GM12878 (cell line): ENCODE measurements at regions not wholly inside any gene's neighbourhood (a gene's known extent, or its start where the extent isn't known, plus 50 kb on each side); places are given as distances from the start of the nearest gene placed in this dataset.

Experiments
- ATAC-seq: fragments of 200-7000 bp; cut with Tn5 transposase; 3 replicates; pipeline ENCODE4 v1.9.1; 2020; ENCODE audit warnings: mild to moderate bottlenecking, moderate library complexity
- BruUV-seq: library from RNA; stranded (reverse); fragments of 400-500 nt; replicated peaks from 2 replicates; lab custom pipeline; 2021; lab: Mats Ljungman, UMichigan
- CTCF ChIA-PET: fragments of 300-600 bp; sonication (Branson Sonifier 250); formaldehyde crosslinking; extraction: SDS; loops from one replicate; lab custom pipeline; 2021; ENCODE audit warnings: inconsistent platforms; lab: Yijun Ruan, JAX
- POLR2A ChIA-PET: fragments of 350-600 bp; formaldehyde crosslinking; extraction: SDS; loops from one replicate; lab custom pipeline; 2021; ENCODE audit warnings: inconsistent platforms; lab: Charles Lee
- RAD21 ChIA-PET: fragments of 300-600 bp; sonication (Branson Sonifier 250); formaldehyde crosslinking; loops from one replicate; lab custom pipeline; 2023; ENCODE audit warnings: antibody characterized with exemption; ENCODE audit not compliant: unreplicated experiment; lab: Charles Lee
- SMC1A ChIA-PET: fragments of 300-600 bp; sonication (Branson Sonifier 250); formaldehyde crosslinking; loops from one replicate; lab custom pipeline; 2023; ENCODE audit not compliant: unreplicated experiment, uncharacterized antibody; lab: Charles Lee
- DNase-seq: peaks from one replicate; pipeline ENCODE4 v3.0.0-alpha.2; 2011; ENCODE audit warnings: low read depth, low spot score
- FAIRE-seq: peaks from 3 replicates; lab custom pipeline; 2011; peaks lifted over from hg19 to GRCh38; lab: Jason Lieb, UNC
- H2AFZ ChIP-seq: 2 replicates; pipeline ENCODE4 v1.6.0; 2011; ENCODE audit warnings: low read depth, low read length, control low read depth; ENCODE audit not compliant: control insufficient read depth
- H3K27ac ChIP-seq: 2 replicates; pipeline ENCODE4 v1.5.1; 2011; ENCODE audit warnings: control low read depth; ENCODE audit not compliant: control insufficient read depth, insufficient read depth
- H3K27me3 ChIP-seq, 2 experiments: replicated peaks in 1 of 2; 2 replicates each; pipeline versions ENCODE4 v1.6.0 to v1.6.1; 2011; ENCODE audit warnings: low read length in 1 of 2; ENCODE audit not compliant: control insufficient read depth in 2 of 2, insufficient read depth in 2 of 2
- H3K36me3 ChIP-seq, 2 experiments: 2 replicates each; pipeline ENCODE4 v1.5.1; 2011; ENCODE audit warnings: low read length in 1 of 2; ENCODE audit not compliant: control insufficient read depth in 2 of 2, insufficient read depth in 2 of 2
- H3K4me1 ChIP-seq: 2 replicates; pipeline ENCODE4 v1.6.1; 2011; ENCODE audit warnings: mild to moderate bottlenecking, low read length, moderate library complexity, mixed read lengths; ENCODE audit not compliant: control insufficient read depth, insufficient read depth
- H3K4me2 ChIP-seq: 2 replicates; pipeline ENCODE4 v1.6.0; 2011; ENCODE audit warnings: control low read depth; ENCODE audit not compliant: control insufficient read depth, insufficient read depth
- H3K4me3 ChIP-seq: fragments of 200-600 bp; sonication (generic); 2 replicates; pipeline ENCODE4 v1.5.1; 2016
- H3K79me2 ChIP-seq: 2 replicates; pipeline ENCODE4 v1.6.0; 2011; ENCODE audit warnings: low read length; ENCODE audit not compliant: control insufficient read depth, insufficient read depth
- H3K9ac ChIP-seq: 2 replicates; pipeline ENCODE4 v1.8.0; 2011; ENCODE audit warnings: low read length, control low read depth, mixed read lengths; ENCODE audit not compliant: control insufficient read depth, insufficient read depth
- H3K9me3 ChIP-seq: replicated peaks from 3 replicates; pipeline ENCODE4 v1.5.1; 2011; ENCODE audit warnings: mild to moderate bottlenecking, low read length; ENCODE audit not compliant: control insufficient read depth, insufficient read depth
- H4K20me1 ChIP-seq: 2 replicates; pipeline ENCODE4 v1.6.0; 2011; ENCODE audit not compliant: control insufficient read depth, insufficient read depth
- ETV6 ChIP-seq, 2 experiments: fragments of 450-650 bp in 1 of 2; IDR thresholded peaks in 1 of 2; conservative IDR thresholded peaks in 1 of 2; 2 replicates each; pipeline ENCODE4 v1.6.1; 2014; ENCODE audit warnings: antibody characterized with exemption in 1 of 2, borderline replicate concordance in 1 of 2, low read depth in 1 of 2, mild to moderate bottlenecking in 1 of 2, moderate library complexity in 1 of 2
- FOXK2 ChIP-seq: fragments of 450-650 bp; IDR thresholded peaks from 2 replicates; pipeline ENCODE4 v1.6.1; 2017; ENCODE audit warnings: mild to moderate bottlenecking, moderate library complexity
- NFYA ChIP-seq: IDR thresholded peaks from 2 replicates; pipeline ENCODE4 v1.6.1; 2011; ENCODE audit warnings: low read depth, mild to moderate bottlenecking, low read length, improper control_type of control experiment, borderline replicate concordance
- RAD51 ChIP-seq: fragments of 450-650 bp; IDR thresholded peaks from 2 replicates; pipeline ENCODE4 v1.6.1; 2016; ENCODE audit warnings: moderate library complexity, mild to moderate bottlenecking, inconsistent platforms
- ZNF217 ChIP-seq: fragments of 450-650 bp; IDR thresholded peaks from 2 replicates; pipeline ENCODE4 v1.6.1; 2017; ENCODE audit warnings: antibody characterized with exemption, mild to moderate bottlenecking
- ZNF622 ChIP-seq: fragments of 450-650 bp; IDR thresholded peaks from 2 replicates; pipeline ENCODE4 v1.6.1; 2017; ENCODE audit warnings: mild to moderate bottlenecking, inconsistent platforms
- WGBS: methylation state at CpG from one replicate; pipeline ENCODE4 v1.1.6; 2016; ENCODE audit warnings: low lambda C conversion rate; ENCODE audit not compliant: insufficient replicate concordance, insufficient coverage; ENCODE audit errors: missing lambda C conversion rate; 5-methylcytosine and 5-hydroxymethylcytosine counted together
- in situ Hi-C: fragments of 300-500 bp; cut with MboI; formaldehyde crosslinking; loops from 9 replicates; pipeline ENCODE4 v1.14.3; 2018; ENCODE audit warnings: mixed read lengths
- intact Hi-C: fragments of 100-400 bp; cut with micrococcal nuclease; formaldehyde crosslinking; loops from one replicate; pipeline ENCODE4 v1.14.2; 2022; ENCODE audit not compliant: unreplicated experiment
- TF ChIP-seq, protein P1 (sequence below): fragments of 450-650 bp; IDR thresholded peaks from 2 replicates; pipeline ENCODE4 v1.6.1; 2017; ENCODE audit warnings: mild to moderate bottlenecking
- TF ChIP-seq, protein P2 (sequence below): IDR thresholded peaks from 2 replicates; pipeline ENCODE4 v1.6.1; 2012; ENCODE audit warnings: low read depth, low read length, improper control_type of control experiment
- TF ChIP-seq, protein P3 (sequence below): fragments of 450-650 bp; IDR thresholded peaks from 2 replicates; pipeline ENCODE4 v1.6.1; 2016; ENCODE audit warnings: mild to moderate bottlenecking

DNA sequence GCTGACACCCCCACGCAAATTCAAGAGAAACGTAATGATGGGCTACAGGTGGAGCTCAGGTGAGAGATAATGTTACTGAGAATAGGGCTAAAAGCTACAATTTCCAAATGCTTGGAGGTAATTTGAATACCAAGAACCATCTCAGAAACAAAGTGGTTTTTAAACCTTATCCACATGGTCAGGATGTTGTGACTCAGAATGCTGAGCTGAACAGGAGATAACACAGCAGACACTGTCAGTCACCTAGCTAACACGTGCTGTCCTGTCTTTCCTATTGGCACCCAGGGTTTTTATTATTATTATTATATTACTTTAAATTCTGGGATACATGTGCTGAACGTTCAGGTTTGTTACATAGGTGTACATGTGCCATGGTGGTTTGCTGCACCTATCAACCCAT, 233.0 kb upstream of the MAF start:
- FAIRE-seq (no peak), DNase-seq (no peak), ATAC-seq (no peak)
- H3K36me3 ChIP-seq, result no peaks in the 10 kb centered on the region
- WGBS, result 26% methylated on average over 4 of the region's 4 CpGs
- no peaks in the 10 kb centered on the region for H4K20me1 ChIP-seq
- ChIA-PET SMC1A (interaction anchor here (0.8 kb wide), 1 partner anchor 36 kb away, joined by 4 read pairs; no protein-coding TSS in a partner anchor), CTCF (no interaction called here), RAD21 (no interaction called here), POLR2A (interaction anchor here (0.5 kb wide), 1 partner anchor 1043 kb away, joined by 3 read pairs; no protein-coding TSS in a partner anchor)
- H3K9ac ChIP-seq, result no peak overlapping the region
- H3K4me3 ChIP-seq, result no peak overlapping the region
- in situ Hi-C loops, result no loop called here
- no TSS peak for BruUV-seq
- no peaks in the 10 kb centered on the region for H3K79me2 ChIP-seq
- no peaks in the 10 kb centered on the region for H3K9me3 ChIP-seq
- no peaks in the 10 kb centered on the region for H3K27me3 ChIP-seq
- intact Hi-C loops, result no loop called here
- no peak overlapping the region for H2AFZ ChIP-seq
- H3K27ac ChIP-seq, result no peak overlapping the region
- TF ChIP-seq ZNF622 (no peak), RAD51 (no peak), FOXK2 (no peak), NFYA (no peak), ETV6 (conservative IDR thresholded peaks at IDR 0.05 in 1 of 2, IDR thresholded peaks at IDR 0.05 in 1 of 2; ENCODE audit: borderline replicate concordance in 1 of 2, low read depth in 1 of 2) (no peak), ZNF217 (no peak)
- TF ChIP-seq, protein P1, sequence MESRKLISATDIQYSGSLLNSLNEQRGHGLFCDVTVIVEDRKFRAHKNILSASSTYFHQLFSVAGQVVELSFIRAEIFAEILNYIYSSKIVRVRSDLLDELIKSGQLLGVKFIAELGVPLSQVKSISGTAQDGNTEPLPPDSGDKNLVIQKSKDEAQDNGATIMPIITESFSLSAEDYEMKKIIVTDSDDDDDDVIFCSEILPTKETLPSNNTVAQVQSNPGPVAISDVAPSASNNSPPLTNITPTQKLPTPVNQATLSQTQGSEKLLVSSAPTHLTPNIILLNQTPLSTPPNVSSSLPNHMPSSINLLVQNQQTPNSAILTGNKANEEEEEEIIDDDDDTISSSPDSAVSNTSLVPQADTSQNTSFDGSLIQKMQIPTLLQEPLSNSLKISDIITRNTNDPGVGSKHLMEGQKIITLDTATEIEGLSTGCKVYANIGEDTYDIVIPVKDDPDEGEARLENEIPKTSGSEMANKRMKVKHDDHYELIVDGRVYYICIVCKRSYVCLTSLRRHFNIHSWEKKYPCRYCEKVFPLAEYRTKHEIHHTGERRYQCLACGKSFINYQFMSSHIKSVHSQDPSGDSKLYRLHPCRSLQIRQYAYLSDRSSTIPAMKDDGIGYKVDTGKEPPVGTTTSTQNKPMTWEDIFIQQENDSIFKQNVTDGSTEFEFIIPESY, result no peak
- TF ChIP-seq, protein P2, sequence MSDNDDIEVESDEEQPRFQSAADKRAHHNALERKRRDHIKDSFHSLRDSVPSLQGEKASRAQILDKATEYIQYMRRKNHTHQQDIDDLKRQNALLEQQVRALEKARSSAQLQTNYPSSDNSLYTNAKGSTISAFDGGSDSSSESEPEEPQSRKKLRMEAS, result no peak
- TF ChIP-seq, protein P3, sequence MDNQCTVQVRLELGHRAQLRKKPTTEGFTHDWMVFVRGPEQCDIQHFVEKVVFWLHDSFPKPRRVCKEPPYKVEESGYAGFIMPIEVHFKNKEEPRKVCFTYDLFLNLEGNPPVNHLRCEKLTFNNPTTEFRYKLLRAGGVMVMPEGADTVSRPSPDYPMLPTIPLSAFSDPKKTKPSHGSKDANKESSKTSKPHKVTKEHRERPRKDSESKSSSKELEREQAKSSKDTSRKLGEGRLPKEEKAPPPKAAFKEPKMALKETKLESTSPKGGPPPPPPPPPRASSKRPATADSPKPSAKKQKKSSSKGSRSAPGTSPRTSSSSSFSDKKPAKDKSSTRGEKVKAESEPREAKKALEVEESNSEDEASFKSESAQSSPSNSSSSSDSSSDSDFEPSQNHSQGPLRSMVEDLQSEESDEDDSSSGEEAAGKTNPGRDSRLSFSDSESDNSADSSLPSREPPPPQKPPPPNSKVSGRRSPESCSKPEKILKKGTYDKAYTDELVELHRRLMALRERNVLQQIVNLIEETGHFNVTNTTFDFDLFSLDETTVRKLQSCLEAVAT, result no peak
- no peak overlapping the region for H3K4me2 ChIP-seq
- no peaks in the 10 kb centered on the region for H3K4me1 ChIP-seq
